ENCODE measurements at regions not wholly inside any gene's neighbourhood (a gene's known extent, or its start where the extent isn't known, plus 50 kb on each side); places are given as distances from the start of the nearest gene placed in this dataset.

DNA sequence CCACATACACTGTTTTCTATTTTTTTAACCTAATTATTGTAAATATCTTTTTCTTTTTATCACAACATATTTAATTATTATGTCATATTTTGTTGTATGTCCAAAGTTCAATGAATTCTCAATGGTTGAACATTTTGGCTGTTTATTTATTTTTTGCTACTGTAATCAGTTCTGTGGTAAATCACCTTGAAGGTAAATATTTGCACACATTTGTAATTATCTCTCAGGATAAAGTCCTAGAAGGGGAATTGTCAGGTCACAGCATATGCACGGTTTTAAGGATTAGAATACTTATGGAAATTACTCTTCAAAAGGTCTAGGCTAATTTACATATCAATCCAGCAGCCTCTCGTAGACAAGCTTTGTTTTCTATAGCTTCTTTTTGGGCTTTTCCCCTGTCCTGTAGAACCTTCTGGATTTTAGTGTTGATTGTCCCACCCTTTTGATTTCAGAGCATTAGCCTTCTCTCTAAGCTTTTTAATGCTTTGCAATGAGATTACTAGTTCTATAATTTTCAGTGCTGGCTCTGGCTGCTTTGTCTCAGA lies 362.6 kb downstream of the KCNRG start:
- Mint-ChIP-seq H3K27me3 (ENCODE audit: low read depth in 2 of 2) (peaks cover 0 to 7% of the 10 kb centered on the region in 2 donors), H3K4me1 (peaks cover 0 to 4% of the 10 kb centered on the region in 2 donors), H3K36me3 (peaks cover 28% of the 10 kb centered on the region), H3K27ac (no peak overlapping the region), H3K4me3 (no peak overlapping the region), H3K9me3 (peaks cover 0 to 9% of the 10 kb centered on the region in 2 donors)
- TF ChIP-seq, protein P1, sequence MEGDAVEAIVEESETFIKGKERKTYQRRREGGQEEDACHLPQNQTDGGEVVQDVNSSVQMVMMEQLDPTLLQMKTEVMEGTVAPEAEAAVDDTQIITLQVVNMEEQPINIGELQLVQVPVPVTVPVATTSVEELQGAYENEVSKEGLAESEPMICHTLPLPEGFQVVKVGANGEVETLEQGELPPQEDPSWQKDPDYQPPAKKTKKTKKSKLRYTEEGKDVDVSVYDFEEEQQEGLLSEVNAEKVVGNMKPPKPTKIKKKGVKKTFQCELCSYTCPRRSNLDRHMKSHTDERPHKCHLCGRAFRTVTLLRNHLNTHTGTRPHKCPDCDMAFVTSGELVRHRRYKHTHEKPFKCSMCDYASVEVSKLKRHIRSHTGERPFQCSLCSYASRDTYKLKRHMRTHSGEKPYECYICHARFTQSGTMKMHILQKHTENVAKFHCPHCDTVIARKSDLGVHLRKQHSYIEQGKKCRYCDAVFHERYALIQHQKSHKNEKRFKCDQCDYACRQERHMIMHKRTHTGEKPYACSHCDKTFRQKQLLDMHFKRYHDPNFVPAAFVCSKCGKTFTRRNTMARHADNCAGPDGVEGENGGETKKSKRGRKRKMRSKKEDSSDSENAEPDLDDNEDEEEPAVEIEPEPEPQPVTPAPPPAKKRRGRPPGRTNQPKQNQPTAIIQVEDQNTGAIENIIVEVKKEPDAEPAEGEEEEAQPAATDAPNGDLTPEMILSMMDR (IDR thresholded peaks at IDR 0.05), result no peak
- intact Hi-C loops (cut with micrococcal nuclease), result no loop called here
- Histone ChIP-seq H3K4me1 (ENCODE audit: control insufficient read depth, insufficient read depth, low read length) (no peaks in the 10 kb centered on the region), H3K9me3 (ENCODE audit: control insufficient read depth, insufficient read depth, low read length) (peaks cover 11% of the 10 kb centered on the region), H3K4me3 (ENCODE audit: low read length) (no peak overlapping the region), H3K27ac (ENCODE audit: low read length) (no peak overlapping the region), H3K27me3 (ENCODE audit: control insufficient read depth, insufficient read depth, low read length) (no peaks in the 10 kb centered on the region), H3K36me3 (ENCODE audit: control insufficient read depth, insufficient read depth, low read length) (no peaks in the 10 kb centered on the region)
- 100% methylated on average over 1 of the region's 2 CpGs for WGBS (ENCODE audit: insufficient coverage)
- DNase-seq, result no peak
- ATAC-seq, result no peak

- Mint-ChIP-seq H3K36me3 (peaks cover 28% of the 10 kb centered on the region), H3K4me3 (no peak overlapping the region), H3K27ac (no peak overlapping the region), H3K9me3 (peaks cover 0 to 9% of the 10 kb centered on the region in 2 donors), H3K4me1 (peaks cover 0 to 4% of the 10 kb centered on the region in 2 donors), H3K27me3 (ENCODE audit: low read depth in 2 of 2) (peaks cover 0 to 7% of the 10 kb centered on the region in 2 donors)
- Histone ChIP-seq H3K4me1 (ENCODE audit: control insufficient read depth, insufficient read depth, low read length) (no peaks in the 10 kb centered on the region), H3K36me3 (ENCODE audit: control insufficient read depth, insufficient read depth, low read length) (no peaks in the 10 kb centered on the region), H3K27ac (ENCODE audit: low read length) (no peak overlapping the region), H3K27me3 (ENCODE audit: control insufficient read depth, insufficient read depth, low read length) (no peaks in the 10 kb centered on the region), H3K4me3 (ENCODE audit: low read length) (no peak overlapping the region), H3K9me3 (ENCODE audit: control insufficient read depth, insufficient read depth, low read length) (peaks cover 11% of the 10 kb centered on the region)
- DNase-seq (no peak), ATAC-seq (peak in 1 of 3 donors; percentile 44)
- TF ChIP-seq, protein P1 (IDR thresholded peaks at IDR 0.05), result no peak
- WGBS (ENCODE audit: insufficient coverage), result 47% methylated on average over 4 of the region's 5 CpGs
- intact Hi-C loops (cut with micrococcal nuclease), result no loop called here
These were observed 363.3 kb downstream of the KCNRG start for GRCh38 chr13:50378509-50379044.

- intact Hi-C loops (cut with micrococcal nuclease), result no loop called here
- WGBS (ENCODE audit: insufficient coverage), result 67% methylated on average over 3 of the region's 3 CpGs
These were observed 364.3 kb downstream of the KCNRG start for GRCh38 chr13:50379584-50379983.

More at GRCh38 chr13:50379584-50379983, 364.3 kb downstream of the KCNRG start:
- no peak for DNase-seq
- peaks cover 3 to 7% of the 10 kb centered on the region in 2 donors for H3K4me1 Mint-ChIP-seq
- H3K27ac ChIP-seq (ENCODE audit: low read length), result no peak overlapping the region
- peaks cover 11% of the 10 kb centered on the region for H3K9me3 ChIP-seq (ENCODE audit: control insufficient read depth, insufficient read depth, low read length)
- H3K9me3 Mint-ChIP-seq, result peaks cover 0 to 9% of the 10 kb centered on the region in 2 donors
- ATAC-seq, result no peak
- peaks cover 0 to 7% of the 10 kb centered on the region in 2 donors for H3K27me3 Mint-ChIP-seq (ENCODE audit: low read depth in 2 of 2)
- no peaks in the 10 kb centered on the region for H3K36me3 ChIP-seq (ENCODE audit: control insufficient read depth, insufficient read depth, low read length)
- H3K27me3 ChIP-seq (ENCODE audit: control insufficient read depth, insufficient read depth, low read length), result no peaks in the 10 kb centered on the region
- no peak overlapping the region for H3K27ac Mint-ChIP-seq
- H3K4me3 Mint-ChIP-seq, result no peak overlapping the region
- H3K36me3 Mint-ChIP-seq, result peaks cover 28% of the 10 kb centered on the region
- peaks cover 3% of the 10 kb centered on the region for H3K4me1 ChIP-seq (ENCODE audit: control insufficient read depth, insufficient read depth, low read length)
- H3K4me3 ChIP-seq (ENCODE audit: low read length), result no peak overlapping the region
- TF ChIP-seq, protein P1 (IDR thresholded peaks at IDR 0.05), result no peak
